HL-60 (cell line): ENCODE measurements at regions not wholly inside any gene's neighbourhood (a gene's known extent, or its start where the extent isn't known, plus 50 kb on each side); places are given as distances from the start of the nearest gene placed in this dataset.

ENCODE experiments used
- DNase-seq, 2 experiments: peaks; one replicate each; pipeline ENCODE4 v3.0.0-alpha.2; 2010 to 2020; ENCODE audit warnings: low read depth in 1 of 2, low spot score in 1 of 2
- H3K27ac ChIP-seq: fragments of 250-450 bp; sonication (Bioruptor Pico); replicated peaks from 2 replicates; pipeline ENCODE4 v1.5.1; 2020; ENCODE audit warnings: mild to moderate bottlenecking, moderate library complexity
- H3K27me3 ChIP-seq: fragments of 250-450 bp; sonication (Bioruptor Pico); 2 replicates; pipeline ENCODE4 v1.5.1; 2021; ENCODE audit warnings: mild to moderate bottlenecking, moderate library complexity; ENCODE audit not compliant: insufficient read depth, poor library complexity, severe bottlenecking
- H3K4me3 ChIP-seq: replicated peaks from 2 replicates; pipeline ENCODE4 v1.5.1; 2011; ENCODE audit warnings: mild to moderate bottlenecking, control low read depth, low read length; ENCODE audit not compliant: insufficient read depth
- CTCF ChIP-seq: IDR thresholded peaks from one replicate; pipeline ENCODE4 v1.5.1; 2011; ENCODE audit warnings: low read length, control low read depth, inconsistent platforms; ENCODE audit not compliant: insufficient read depth
- GABPA ChIP-seq: IDR thresholded peaks from 2 replicates; pipeline ENCODE4 v1.6.1; 2012; ENCODE audit warnings: low read depth
- POLR2AphosphoS5 ChIP-seq: IDR thresholded peaks from 2 replicates; pipeline ENCODE4 v1.6.1; 2012; ENCODE audit warnings: low read depth
- REST ChIP-seq: IDR thresholded peaks from 2 replicates; pipeline ENCODE4 v1.6.1; 2012; ENCODE audit warnings: low read depth; ENCODE audit not compliant: insufficient replicate concordance
- SPI1 ChIP-seq: IDR thresholded peaks from 2 replicates; pipeline ENCODE4 v1.6.1; 2012; ENCODE audit warnings: low read depth, mild to moderate bottlenecking, borderline replicate concordance

- H3K27ac ChIP-seq: no peak overlapping the region
- no peak for DNase-seq
- H3K27me3 ChIP-seq: peaks cover 3% of the 10 kb centered on the region
- no peak for TF ChIP-seq REST
- TF ChIP-seq GABPA: no peak
- TF ChIP-seq SPI1: no peak
- no peak for TF ChIP-seq POLR2AphosphoS5
- no peak for TF ChIP-seq CTCF
- H3K4me3 ChIP-seq: no peak overlapping the region
Observed at GRCh38 chr2:2874805-2875204, 502.8 kb downstream of the EIPR1 start.

GRCh38 chr2:2874341-2874740, 503.3 kb downstream of the EIPR1 start:
- no peak overlapping the region for H3K4me3 ChIP-seq
- peaks cover 3% of the 10 kb centered on the region for H3K27me3 ChIP-seq
- no peak for TF ChIP-seq POLR2AphosphoS5
- no peak for TF ChIP-seq CTCF
- TF ChIP-seq SPI1: no peak
- no peak for TF ChIP-seq REST
- no peak for DNase-seq
- no peak overlapping the region for H3K27ac ChIP-seq

- Histone ChIP-seq H3K27ac (no peak overlapping the region), H3K27me3 (peaks cover 3% of the 10 kb centered on the region), H3K4me3 (no peak overlapping the region)
- DNase-seq: no peak
- TF ChIP-seq REST (no peak), GABPA (no peak), SPI1 (no peak), CTCF (no peak), POLR2AphosphoS5 (no peak)
Observed at GRCh38 chr2:2873450-2873811, 504.2 kb downstream of the EIPR1 start.
